NOMO-1 (cell line): ENCODE measurements at regions not wholly inside any gene's neighbourhood (a gene's known extent, or its start where the extent isn't known, plus 50 kb on each side); places are given as distances from the start of the nearest gene placed in this dataset.

Experiments
- DNase-seq, 2 experiments: peaks; one replicate each; lab custom pipeline; 2025; ENCODE audit not compliant: unreplicated experiment in 2 of 2; lab: John Stamatoyannopoulos, UW

DNA sequence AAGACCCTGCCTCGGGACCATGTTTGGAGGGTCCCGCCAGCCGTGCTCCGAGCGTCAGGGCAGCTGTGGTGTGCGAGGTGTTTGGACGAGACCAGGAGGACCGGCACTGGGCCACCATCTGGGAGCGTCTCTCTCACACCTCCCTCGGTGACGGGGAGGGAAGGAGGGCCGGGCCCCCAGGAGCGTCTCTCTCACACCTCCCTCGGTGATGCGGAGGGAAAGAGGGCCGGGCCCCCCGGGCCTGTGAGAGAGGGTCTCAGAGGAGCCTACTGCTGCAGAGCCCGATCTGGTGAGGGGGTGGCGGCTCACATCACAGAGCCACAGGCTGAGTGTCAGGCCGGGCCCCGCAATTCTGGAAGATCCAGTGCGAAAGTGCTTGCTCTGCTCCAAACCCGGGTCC is 65.8 kb upstream of the CFAP46 start:
- DNase-seq: no peak

DNA sequence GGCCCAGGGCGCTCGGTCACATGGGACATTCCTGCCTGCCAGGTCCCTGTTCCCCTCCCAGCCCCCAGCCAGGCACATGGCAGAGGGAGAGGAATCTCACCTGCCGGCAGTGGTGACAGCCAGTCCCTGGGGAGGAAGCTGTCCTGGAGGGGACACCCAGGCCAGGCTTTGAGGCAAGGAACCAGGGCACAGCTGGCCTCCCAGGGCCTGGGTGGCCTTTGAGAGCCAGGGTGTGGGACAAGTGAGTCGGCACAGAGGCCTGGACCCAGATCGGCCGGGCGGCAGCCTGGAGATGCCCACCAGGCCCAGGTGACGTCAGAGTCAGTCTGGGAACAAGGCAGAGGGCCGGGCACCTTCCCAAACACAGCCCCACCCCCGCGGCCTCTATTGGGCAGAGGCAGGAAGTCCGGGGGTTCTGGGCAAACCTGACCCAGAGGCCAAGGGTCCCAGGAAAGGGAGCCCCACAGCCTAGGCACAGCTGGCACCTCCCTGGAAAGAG is 65.0 kb upstream of the CFAP46 start:
- no peak for DNase-seq

DNA sequence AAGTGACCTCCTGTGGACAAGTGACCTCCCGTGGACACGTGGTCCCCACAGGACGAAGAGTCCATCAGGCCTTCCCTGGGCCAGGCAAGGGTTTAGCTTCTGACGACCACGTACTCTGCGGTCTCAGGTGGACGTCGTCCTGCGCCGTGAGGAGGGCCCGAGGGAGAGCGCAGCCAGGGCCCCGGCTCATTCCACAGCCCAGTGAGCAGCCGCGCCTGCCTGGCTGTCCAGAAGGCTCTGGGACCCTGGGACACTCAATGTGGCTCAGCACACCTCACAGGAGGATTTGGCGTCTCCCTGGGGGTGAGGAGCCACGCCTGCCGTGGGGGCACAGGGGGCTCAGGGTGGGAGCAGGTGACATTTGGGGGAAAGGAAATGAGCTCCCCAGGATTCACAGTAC is 64.4 kb upstream of the CFAP46 start:
- no peak for DNase-seq

DNA sequence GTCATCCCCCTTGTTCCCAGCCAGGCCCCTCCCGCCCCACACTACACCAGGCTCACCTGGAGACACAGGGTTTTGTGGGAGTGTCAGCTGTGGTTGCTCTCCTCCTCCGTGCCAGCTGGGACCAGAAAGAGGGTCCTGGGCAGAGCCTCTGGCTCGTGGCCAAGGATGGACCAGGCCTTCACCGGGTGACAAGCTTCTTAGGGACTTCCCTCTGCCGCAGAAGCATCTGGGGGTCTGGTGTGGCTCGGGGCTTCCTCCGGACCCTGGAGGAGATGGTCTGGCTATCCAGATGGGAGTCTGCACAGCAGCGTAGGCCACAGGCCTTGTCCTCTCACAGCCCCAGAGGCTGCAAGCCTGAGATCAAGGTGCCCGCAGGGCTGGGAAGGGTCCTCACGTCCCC is 63.8 kb upstream of the CFAP46 start:
- DNase-seq: no peak

DNA sequence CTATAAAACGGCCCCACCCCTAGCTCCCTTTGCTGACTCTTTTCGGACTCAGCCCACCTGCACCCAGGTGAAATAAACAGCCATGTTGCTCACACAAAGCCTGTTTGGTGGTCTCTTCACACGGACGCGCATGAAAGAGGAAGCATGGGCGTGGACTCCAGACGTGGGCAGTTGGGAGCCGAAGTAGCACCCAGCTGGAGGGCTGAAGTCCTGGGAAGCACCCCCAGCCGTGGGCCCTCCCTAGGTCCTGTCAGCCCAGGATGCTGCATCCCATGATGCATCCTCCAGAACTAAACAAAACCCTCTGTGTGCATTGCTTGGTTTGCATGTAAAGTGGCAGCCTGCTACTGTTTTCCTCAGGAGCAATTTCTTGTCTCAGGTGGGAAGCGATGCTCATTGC is 62.1 kb upstream of the CFAP46 start:
- no peak for DNase-seq

DNA sequence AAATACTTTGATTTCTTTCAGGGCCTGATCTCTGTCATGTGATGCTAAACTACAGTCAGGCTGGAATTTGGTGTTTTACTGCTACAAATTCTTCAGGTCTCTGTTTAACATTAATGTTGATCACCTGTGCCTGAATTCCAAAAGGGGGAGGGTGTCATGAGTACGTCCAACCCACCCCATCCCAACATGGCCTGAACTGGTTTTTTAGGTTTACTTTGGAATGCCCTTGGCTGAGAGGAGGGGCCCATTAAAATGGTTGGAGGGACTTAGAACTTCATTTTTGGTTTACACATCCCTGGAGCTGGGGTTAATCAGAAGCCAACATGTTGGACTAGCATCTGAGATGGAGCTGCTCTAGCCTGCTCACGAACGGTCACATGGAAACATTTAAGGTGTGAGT is 60.8 kb upstream of the CFAP46 start:
- no peak for DNase-seq

DNA sequence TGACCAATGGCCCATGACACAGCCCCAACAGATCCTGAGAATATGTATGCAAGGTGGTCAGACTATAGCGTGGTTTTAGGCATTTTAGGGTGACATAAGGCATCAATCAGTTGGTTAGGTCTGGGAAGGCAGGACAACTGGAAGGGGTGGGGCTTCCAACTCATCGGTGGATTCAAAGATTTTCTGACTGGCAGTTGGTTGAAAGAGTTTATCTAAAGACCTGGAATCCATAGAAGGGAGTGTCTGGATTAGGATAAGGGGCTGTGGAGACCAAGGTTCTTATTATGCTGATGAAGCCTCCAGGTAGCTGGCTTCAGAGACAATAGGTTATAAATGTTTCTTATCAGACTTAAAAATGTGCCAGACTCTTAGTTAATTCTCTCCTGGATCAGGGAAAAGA is 60.3 kb upstream of the CFAP46 start:
- DNase-seq: no peak

DNA sequence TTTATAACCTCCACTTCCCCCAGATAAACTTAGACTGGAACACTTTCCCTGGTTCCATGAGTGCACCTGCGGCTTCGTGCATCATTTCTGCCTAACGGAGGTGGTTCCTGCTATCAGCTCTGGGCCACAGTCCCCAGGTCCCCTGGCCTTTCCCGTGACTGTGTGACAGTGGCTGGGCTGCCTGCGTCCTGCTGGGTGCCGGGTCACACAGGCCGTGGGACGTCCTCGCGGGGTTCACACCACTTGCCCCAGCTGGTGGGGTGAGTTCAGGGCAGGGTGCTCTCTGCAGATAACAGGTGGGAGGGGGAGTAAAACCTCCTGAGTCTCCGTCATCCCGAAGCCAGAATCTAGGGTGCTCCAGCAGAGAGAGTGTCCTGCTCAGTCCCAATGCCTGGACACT is 58.7 kb upstream of the CFAP46 start:
- DNase-seq: no peak

DNA sequence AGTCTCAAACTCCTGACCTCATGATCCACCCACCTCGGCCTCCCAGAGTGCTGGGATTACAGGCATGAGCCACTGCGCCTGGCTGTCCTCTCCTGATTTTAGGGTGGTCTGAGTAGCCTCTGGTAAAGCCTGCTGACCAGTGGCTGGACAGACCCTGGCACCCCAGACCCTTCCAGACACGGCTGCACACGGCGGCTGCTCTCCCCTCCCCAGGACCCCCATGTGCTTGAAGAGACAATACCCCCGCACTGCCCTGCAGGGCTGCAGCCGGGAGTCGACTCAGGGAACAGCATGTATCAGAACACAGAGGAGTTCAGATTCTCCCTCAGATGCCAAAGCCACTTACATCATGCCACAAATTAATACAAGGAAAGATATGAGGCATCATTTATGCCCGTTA is 58.3 kb upstream of the CFAP46 start:
- no peak for DNase-seq

DNA sequence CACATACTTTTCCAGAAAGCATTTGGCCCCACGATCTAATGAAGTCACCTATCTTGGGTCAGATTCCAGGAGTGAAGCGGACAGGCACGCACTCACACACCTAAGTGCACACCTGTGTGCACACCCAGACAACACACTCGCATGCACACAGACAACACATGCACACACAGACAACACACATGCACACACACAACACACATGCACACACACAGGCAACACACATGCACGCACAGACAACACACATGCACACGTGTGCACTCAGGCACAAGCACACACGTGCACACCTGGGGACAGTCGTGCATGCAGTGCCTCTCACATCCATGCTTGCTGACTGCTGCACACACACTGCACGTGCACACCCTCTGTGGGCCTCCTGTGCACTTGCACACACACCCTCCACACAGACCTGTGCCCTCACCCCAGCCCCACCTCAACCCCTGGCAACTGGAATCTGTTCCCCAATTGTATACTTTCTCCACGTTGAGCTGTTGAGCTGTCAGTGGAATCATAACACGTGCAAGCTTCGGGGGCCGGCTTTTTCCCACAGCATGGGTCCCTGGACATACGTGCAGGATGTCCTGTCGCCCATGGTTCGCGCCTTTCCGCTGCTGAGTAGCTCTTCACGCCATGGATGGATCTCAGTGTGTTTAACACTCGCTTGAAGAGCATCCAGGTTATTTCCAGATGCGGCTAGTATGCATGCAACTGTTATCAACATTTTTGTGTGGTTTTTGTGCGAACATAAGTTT is 55.3 kb upstream of the CFAP46 start:
- DNase-seq: no peak

DNA sequence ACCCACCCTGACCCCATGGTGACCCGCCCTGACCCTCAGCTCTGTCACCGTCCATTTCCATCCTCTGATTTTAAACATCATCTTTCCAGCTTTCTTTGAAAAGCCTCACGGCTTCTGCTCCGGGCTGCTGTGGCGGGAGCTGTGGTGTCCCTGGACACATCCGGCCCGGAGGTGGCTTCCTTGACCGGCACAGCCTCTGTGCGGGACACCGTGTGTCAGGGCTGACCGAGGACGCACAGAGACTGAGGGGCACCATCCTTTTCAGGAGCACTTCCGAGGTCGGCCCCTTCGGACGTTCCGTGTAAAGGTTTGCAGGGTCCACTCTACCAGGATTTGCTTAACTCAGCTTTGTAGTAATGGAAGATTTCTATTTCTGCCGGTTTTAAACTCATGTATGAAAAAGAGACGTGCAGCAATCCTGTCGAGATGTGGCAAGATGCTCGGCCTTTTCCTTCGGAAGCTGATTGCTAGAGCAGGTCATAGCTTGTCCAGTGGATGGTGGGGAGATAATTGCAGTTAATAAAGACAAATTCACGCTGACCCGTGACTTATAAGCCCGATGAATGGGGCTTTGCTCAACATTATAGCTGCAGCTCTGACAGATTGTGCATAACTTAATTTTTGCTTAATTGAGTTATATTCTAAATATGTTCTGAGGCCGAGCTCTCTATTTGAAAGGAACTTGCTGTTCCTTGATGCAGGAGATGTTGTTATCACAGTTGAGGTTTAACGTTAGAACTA is 54.4 kb upstream of the CFAP46 start:
- DNase-seq: no peak

DNA sequence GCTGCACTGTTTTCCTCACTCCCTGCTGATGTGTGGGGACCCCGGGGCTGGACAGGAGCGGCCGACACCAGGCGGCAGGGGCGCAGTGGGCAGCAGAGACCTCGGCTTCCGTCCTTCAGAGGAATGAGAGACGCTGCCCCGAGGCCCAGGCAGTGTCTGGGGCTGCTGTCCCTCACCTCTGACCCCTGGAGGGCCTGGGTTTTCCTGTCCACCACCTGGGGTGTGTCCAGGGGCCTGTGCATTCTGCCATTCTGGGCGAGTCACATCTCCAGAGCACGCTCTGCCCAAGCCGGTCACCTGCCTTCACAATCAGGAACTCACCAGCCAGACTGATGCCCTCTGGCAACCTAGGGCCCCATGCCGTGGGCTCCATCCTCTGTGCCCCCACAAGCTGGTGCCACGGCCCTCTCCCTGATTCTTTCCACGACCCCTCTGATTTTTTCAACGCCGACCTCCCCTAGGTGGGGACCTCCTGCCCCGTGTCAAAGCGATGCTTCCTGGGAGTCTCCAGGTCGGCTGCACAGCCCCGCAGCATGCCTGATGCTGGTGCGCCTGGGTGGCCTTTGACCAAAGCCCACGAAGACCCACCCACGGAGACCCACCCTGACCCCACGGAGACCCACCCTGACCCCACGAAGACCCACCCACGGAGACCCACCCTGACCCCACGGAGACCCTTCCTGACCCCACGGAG is 53.7 kb upstream of the CFAP46 start:
- DNase-seq: no peak

DNA sequence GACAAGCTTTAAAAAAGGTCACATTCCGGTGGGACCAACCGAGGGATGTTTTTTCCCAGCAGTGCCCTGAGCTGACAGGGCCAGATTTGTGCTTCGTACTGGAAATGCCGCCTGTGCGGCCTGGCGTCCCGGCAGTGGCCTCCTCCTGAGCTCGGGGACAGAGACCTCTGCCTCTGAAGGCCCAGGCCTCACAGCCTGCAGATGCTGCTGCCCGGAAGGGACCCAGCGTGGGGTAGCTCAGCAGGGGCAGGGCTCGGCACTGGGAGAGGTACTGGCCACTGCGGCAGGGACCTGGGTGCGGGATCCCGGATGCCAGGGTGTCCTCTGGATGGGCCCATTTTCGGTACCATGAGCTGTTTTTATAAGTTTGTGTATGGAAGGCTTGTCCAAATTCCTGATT is 52.4 kb upstream of the CFAP46 start:
- no peak for DNase-seq

DNA sequence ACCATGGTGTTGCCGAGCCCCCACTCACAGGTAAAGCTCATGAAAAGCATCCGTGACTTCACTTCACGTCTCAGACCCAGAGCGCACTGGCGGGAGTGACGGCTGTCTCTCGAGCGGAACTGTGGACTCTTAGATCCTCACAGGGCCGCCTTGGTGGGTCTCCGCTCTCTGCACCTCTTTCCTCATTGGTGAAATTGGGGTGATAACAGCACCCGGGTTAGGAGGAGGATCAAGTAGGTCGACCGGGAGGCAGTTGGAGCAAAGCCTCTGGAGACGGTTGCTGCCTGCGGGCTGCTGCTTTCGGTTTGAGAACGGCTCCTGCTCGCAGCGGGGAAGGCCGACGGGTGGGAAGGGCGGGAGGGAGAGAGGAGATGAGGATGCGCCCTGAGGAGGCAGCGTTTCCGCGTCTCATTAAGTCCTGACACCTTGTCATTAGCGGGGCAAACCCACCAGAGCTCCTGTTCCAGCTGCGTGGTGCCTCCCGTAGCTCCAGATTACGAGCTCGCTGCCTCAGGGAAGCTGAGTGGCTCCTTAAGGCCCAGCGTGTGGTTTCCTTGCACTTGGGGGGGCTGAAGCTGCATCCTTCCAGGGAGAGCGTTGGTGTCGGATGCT is 51.9 kb upstream of the CFAP46 start:
- no peak for DNase-seq

DNA sequence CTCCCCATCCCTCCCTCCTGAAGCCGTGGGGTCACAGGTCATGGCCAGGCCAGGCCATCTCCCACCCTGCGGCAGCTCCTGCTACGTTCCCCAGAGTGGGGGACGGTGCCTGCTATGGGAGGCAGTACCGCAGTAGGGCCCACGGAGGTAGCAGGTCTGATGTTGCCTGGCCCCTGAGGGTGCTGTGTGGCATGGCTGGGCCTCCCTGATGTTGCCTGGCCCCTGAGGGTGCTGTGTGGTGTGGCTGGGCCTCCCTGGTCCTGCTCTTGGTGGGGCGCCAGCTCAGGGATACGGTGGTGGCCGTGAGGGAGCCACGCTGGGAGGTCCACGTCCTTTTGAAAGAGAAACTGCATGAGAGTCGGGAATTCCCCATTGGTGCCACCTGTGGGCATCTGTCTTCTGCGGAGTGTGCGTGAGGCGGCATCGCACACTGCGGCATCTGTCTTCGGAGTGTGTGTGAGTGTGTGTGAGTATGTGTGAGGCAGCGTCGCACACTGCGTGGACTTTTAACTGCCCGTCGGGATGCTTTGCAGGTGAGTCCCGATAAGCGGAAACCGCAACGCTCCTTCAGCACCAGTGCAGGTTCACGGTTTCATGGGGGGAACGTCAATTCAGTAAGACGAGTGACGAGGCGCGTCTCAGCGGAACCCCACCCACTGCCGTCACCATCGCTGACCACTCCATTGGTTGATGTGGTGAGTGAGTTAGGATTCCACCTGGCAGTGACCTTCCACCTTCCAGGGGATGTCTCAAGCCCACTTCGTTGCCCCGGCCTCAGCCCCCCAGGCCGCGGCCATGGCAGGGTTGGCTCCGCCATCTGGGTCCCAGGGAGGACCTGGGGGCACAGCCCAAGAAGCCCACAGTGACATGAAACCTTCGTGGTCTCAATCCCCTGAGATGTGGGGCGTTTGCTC is 51.2 kb upstream of the CFAP46 start:
- no peak for DNase-seq

DNA sequence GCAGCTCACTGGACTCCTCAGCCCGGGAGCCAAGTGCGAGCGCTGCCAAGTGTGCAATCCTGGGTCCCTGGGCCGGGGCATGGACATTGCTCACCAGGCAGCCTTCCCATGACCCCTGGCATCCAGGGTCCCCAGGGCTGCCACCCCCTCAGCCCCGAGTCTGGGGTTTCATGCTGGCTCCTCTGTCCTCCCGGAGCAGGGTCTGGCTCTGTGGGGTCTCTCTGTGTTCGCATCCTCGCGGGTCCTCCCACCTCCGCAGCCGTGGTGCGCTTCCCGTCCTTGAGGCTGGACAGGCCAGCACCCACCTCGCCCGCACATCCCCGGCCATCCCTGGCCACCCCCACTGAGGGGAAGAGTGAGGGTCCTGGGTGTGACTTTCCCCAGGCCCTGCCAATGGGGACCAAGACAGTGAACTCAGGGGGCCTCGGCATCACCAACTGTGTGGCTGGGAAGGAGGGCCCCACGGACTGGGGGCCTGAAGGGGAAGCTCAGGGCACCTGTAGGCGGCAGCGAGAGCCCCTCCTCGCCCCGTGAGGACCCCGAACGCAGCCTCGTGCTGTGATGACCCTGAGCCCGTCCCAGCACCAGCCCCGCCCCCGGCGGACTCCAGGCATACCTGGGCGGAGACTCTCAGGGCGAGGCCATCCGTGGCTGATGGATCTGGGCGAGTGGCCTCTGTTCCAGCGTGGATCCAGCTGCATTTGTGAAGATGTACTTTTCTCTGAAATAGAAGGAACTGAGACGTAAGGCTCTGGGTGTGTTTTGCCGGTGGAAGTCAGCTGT is 50.3 kb upstream of the CFAP46 start:
- no peak for DNase-seq
